HUDEP-2 (cell line): ENCODE measurements at regions not wholly inside any gene's neighbourhood (a gene's known extent, or its start where the extent isn't known, plus 50 kb on each side); places are given as distances from the start of the nearest gene placed in this dataset.
"Not testable (repeated sequence)": the region's sequence is repeated elsewhere in the genome, so short reads cannot be mapped to it uniquely, and the experiment has no call there.

Source experiments
- DNase-seq, 76 experiments: peaks; one replicate each; lab custom pipeline; 2025; ENCODE audit not compliant: unreplicated experiment in 76 of 76; lab: John Stamatoyannopoulos, UW

DNA sequence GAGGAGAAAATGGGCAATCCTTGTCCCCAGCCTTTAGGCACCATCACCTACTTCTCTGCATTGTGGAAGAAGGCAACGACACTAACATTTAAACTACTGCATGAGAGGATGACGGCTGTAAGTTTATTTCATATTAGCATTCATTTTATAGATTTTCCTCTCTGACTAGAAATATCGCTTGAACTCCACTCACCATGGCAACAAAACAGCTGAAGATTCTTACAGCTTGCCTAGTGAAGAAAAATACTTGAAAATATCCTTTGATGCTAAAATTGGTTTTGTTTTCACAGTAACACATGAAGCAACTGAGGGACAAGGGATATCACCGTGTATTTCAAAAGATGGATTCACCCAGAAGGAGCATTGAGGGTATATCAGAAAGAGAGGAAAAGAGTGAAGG is 284.3 kb downstream of the LIG4 start:
- DNase-seq, result no peak

DNA sequence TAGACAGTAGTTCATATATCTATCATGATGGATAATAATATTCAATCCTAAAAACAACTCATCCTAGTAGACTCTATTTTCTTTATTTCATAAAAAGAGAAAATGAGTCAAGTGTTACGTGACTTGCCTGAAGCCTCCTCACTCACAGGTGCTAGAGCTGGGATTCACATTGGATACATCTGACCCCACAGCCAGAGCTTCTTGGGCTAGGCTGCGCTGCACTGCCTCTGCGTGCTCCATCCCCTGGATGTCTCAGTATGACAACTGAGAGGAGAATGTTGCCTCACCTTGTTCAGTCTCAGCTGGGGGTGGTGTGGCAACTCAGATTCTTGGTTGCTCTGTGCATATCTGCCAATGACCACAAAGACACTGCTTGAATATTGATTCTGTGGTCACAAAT is 286.6 kb downstream of the LIG4 start:
- DNase-seq, result no peak

GRCh38 chr13:107927557-107927956 is 287.8 kb downstream of the LIG4 start:
- DNase-seq, result no peak

DNA sequence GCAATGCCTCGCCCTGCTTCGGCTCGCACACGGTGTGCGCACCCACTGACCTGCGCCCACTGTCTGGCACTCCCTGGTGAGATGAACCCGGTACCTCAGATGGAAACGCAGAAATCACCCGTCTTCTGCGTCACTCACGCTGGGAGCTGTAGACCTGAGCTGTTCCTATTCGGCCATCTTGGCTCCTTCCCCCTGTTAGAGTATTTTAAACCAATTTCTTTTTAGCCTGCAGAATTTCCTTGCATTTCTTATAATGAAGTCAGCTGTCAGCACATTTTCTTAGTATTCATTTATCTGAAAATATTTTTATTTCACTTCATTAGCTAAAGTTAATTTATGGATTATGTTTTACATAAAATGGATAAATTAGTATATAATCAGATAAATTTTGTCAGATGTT is 288.8 kb downstream of the LIG4 start:
- not testable (repeated sequence) for DNase-seq

- DNase-seq, result not testable (repeated sequence)
Observed at GRCh38 chr13:107916902-107917301, 298.4 kb downstream of the LIG4 start.

- no peak for DNase-seq
Observed at GRCh38 chr13:107912745-107913144, 302.6 kb downstream of the LIG4 start.

DNA sequence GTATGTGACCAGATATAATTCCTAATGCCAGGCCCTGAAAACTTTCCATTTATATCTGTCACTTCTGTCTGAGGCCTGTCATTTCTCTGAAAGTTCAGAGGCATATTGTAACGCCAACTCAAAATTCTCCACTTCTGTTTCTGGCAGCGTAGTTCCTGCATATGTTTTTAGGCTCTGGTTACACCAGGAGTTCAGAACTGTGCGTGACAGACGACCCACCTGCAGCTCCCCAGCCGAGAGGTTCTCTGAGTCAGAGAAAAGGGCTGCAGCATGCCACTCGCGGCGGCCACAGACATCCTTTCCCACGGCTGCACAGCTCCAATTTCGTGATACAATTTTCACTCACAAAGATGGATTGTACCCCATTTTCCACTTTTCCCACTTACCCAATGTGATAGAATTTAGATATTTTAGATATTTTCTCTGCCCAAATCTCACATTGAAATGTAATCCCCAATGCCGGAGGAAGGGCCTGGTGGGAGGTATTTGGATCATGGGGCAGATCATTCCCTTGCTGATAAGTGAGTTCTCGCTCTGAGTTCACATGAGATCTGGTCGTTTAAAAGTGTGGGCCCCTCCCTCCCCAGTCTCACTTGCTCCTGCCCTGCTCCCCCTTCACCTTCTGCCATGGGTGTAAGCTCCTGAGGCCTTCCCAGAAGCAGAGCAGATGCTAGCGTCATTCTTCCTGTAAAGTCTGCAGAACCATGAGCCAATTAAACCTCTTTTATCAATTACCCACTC is 308.1 kb downstream of the LIG4 start:
- no peak for DNase-seq

- DNase-seq, result no peak
Observed at GRCh38 chr13:107906131-107906530, 309.2 kb downstream of the LIG4 start.

DNA sequence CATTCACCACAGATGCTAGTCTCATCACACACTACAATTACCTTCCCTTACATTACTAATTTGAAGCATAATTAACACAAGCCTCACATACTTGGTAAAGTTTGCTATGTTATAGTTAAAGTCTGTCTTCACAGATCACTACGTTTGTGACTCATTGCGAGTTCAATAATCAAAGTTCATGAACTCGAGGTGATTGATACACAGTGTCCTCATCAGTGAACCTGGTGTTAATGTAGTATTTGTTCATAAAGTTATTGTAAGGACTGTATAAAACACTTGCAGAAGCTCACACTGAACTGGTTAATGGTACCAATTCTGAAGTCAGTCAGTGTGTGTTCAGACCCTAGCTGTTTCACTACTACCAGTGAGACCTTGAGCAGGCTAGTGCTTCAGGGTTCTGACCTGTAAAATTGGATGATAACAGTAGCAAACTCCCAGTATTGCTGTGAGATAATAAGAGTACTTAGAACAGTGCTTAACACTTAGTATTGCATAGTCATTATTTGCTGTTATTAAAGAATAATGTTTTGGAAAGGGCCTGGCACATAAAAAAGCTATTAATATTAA is 313.3 kb downstream of the LIG4 start:
- DNase-seq, result no peak

DNA sequence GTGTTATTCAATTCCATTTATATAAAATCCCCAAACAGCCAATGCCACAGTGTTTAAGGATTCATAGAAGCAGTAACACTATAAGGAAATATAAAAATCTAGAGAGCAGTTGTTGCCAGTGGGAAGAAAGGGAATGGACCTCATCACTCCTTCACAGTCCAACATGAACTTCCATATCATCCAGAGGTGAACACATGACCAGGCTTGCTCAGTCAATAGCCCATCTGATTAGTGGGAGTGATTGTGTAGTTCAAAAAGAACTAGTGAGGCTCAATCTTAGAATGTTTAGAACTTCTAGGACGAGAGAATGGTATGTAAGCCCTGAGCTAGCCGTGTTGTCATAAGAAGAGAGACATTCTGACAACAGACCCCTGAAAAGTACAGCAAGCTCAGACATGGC is 314.1 kb downstream of the LIG4 start:
- DNase-seq, result no peak

- DNase-seq, result no peak
Observed at GRCh38 chr13:107900775-107901174, 314.6 kb downstream of the LIG4 start.

DNA sequence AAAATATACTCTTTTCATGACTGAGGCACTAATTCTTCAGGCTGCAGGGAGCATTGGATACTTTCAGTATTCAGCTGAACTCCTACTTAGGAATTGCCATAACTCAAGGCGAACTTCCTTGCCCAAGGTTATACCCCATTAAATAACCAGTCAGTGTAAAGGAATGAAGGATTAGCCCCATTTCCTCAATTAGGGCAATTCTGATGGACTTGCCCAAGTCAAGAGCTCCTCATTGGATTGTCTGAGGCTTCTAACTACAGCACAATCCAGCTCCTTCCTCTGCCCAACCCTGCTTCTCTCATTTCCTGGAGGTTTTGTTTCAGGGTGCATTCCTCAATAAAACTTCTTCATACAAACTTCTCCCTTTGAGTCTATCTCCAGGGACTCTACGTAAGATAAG is 329.2 kb downstream of the LIG4 start:
- no peak for DNase-seq

DNA sequence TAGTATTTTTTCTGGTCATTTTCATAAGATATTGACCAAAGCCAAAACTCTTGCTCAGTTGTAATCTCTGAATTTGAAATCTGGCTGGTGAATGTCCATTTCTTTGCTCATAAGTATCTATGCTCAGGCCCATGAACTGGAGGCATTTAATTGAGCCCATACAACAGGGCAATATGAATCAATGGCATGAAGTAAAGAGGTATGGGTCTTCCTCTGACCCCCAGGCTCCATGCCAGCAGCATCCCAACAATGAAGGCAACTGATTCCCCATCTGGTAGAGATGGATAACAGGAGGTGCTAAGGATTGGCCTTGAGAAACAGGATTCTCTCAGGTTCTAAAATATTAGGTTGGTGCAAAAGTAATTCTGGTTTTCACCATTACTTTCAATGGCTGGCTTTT is 330.8 kb downstream of the LIG4 start:
- DNase-seq, result no peak

DNA sequence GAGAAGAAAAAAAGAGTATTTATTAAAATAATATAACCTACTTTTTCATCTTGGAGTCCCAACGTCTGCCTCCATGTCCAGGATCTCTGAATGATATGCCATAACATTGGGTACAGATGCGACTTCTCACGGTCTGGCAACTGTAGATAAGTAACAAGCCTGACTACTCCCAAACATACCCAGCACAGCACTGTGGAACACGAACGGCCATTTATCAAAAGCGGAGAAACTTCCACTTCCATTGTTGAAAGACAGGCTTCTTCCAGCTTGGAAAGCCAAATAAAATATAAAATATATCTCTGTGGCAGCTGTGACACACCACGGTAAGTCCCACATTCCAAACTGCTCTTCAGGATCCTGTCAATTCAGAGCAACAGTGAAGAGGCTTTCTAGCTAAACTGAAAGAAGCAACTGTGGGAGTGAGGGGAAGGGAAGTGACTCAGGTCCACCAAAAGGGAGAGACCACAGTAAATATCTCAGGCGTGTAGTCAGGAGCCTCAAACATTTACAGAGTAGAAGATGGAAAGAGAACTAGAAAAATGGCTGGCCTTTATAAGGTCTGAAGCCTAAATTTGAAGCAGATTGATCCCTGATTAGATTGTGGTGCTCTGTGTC is 331.7 kb downstream of the LIG4 start:
- no peak for DNase-seq

GRCh38 chr13:107882708-107883560 is 332.4 kb downstream of the LIG4 start:
- DNase-seq, result no peak

GRCh38 chr13:107881362-107881761 is 334.0 kb downstream of the LIG4 start:
- no peak for DNase-seq

DNA sequence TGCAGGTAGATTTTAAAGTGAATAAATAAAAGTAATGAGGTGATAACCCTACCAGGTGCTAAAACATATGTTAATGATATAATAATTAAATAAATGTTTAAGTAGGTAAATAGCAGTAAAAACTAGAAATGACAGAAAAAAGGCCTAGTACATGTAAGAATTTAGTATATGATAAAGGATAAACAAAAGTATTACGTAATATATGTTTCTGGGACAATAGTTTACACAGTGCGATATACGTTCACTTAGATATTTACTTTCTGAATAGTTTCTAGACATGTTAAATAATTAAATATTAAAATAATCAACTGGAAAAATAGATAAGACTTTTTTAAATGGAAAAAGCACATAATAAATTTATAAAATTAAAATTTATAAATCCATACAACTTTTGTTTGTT is 340.9 kb downstream of the LIG4 start:
- no peak for DNase-seq

- DNase-seq, result no peak
Observed at GRCh38 chr13:107873926-107874325, 341.4 kb downstream of the LIG4 start.

- DNase-seq, result no peak
Observed at GRCh38 chr13:107870400-107870799, 344.9 kb downstream of the LIG4 start.

- DNase-seq, result peak in 2 of 76 experiments; percentile 1 to 2
Observed at GRCh38 chr13:107867701-107868661, 347.4 kb downstream of the LIG4 start.
